Epithelial cell of esophagus (primary cell): ENCODE measurements at regions not wholly inside any gene's neighbourhood (a gene's known extent, or its start where the extent isn't known, plus 50 kb on each side); places are given as distances from the start of the nearest gene placed in this dataset.

Experiments used
- DNase-seq: peaks from one replicate; pipeline ENCODE4 v3.0.0; 2010; ENCODE audit warnings: low read depth
- H3K4me3 ChIP-seq: 2 replicates; pipeline ENCODE4 v1.5.1; 2011; ENCODE audit warnings: mild to moderate bottlenecking, low read length, control low read depth
- TF ChIP-seq, protein P1 (sequence below): IDR thresholded peaks from 2 replicates; pipeline ENCODE4 v1.5.1; 2011; ENCODE audit warnings: low read depth, mild to moderate bottlenecking, low read length, control low read depth, inconsistent platforms; ENCODE audit not compliant: insufficient read depth; ENCODE audit errors: missing control alignments

DNA sequence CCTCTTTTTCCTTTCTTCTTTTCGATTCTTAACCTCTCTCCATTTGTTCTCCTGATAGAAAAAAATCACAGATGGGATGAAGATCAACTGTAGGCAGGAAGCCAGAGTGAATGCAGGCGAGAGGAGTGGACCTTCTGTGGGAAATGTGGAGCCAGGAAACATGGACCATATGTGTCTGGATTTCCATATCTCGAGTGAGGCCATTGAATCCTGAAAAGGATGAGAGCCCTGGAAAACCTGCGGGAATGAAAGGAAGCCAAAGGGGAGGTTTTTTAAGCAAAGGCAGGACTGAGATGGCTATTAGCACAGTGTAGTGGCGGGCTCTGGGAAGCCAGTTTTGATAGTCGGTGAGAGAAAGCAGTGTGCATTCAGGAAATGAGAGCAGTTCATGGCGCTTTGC, 139.5 kb upstream of the C9orf72 start:
- H3K4me3 ChIP-seq: no peak overlapping the region
- DNase-seq: no peak
- TF ChIP-seq, protein P1, sequence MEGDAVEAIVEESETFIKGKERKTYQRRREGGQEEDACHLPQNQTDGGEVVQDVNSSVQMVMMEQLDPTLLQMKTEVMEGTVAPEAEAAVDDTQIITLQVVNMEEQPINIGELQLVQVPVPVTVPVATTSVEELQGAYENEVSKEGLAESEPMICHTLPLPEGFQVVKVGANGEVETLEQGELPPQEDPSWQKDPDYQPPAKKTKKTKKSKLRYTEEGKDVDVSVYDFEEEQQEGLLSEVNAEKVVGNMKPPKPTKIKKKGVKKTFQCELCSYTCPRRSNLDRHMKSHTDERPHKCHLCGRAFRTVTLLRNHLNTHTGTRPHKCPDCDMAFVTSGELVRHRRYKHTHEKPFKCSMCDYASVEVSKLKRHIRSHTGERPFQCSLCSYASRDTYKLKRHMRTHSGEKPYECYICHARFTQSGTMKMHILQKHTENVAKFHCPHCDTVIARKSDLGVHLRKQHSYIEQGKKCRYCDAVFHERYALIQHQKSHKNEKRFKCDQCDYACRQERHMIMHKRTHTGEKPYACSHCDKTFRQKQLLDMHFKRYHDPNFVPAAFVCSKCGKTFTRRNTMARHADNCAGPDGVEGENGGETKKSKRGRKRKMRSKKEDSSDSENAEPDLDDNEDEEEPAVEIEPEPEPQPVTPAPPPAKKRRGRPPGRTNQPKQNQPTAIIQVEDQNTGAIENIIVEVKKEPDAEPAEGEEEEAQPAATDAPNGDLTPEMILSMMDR: no peak

DNA sequence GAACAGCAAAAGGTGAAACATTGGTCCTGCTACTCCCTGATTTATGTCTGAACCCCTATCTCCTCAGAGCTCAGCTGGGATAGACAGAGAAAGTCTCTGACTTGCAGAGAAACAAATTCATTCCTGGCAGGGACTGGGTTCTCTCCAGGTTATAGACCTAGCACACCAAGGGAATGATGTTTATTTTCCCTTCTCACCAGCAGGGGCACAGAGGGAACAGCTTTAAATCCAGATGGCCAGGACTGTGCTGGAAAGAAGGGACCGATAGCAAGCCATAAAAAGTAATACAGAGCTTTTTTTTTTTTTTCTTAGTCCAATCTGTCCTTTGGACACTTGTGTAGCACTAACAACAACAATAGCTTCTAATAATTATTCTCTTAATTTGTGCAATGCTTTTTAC, 141.1 kb upstream of the C9orf72 start:
- TF ChIP-seq, protein P1: peak; percentile 35

DNA sequence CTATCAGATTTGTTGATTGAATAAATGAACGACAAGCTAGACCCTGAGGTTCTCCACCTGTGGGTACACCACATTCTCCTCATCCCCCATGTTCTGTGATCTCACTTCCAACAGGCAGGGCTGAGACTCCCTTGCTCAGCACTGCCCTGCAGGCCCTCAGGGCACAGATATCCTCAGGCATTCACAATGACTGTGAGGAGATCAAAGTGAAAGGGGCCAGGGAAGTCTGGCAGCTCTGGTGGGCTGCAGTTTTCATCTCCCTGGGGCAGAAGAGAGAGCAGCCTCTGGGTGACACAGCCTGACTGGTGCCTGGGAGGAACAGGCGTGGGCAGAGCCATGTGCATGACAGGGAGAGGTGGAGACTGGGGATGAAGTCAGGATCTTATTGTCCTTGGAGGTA, 142.4 kb upstream of the C9orf72 start:
- DNase-seq: peak; percentile 9
- TF ChIP-seq, protein P1: no peak
- H3K4me3 ChIP-seq: no peak overlapping the region

More for the DNA sequence above, 141.1 kb upstream of the C9orf72 start:
- H3K4me3 ChIP-seq: no peak overlapping the region
- peak; percentile 5 for DNase-seq

DNA sequence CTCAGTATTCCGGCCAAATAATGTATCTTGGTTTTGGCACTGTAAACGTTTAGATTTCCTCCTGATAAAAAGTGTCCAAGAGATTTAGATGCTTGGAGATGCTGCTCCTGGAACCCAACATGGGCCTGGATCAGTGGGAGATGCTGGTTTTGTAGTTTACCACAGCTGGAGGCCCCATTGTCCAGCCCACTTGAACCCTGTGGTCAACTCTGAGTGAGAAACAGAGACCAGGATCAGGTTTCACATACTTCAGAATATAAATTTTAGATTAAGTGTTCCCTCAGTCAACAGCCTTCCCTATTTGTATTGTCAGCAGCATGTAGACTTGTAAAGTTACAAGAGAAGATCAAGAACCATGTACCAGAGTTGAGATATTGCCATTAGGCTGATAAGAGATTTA, 144.7 kb upstream of the C9orf72 start:
- TF ChIP-seq, protein P1: no peak

DNA sequence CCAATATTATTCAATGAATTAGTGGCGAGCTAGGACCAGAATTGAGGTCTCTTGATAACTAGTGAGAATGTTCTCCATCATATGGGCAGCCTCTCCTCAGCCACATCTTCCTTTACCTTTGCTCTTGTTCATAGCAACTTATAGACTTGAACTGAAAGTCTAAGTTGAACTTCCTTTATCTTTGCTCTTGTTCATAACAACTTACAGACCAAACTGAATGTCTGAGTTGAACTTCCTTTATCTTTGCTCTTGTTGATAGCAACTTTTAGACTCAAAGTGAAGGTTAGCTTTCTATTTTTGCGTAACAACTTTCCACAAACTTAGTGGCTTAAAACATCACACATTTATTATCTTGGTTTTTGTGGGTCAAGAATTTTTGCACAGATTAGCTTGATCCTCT, 146.4 kb upstream of the C9orf72 start:
- H3K4me3 ChIP-seq: no peak overlapping the region
- TF ChIP-seq, protein P1: no peak
- no peak for DNase-seq

More for the DNA sequence above, 144.7 kb upstream of the C9orf72 start:
- no peak for DNase-seq
- H3K4me3 ChIP-seq: no peak overlapping the region

DNA sequence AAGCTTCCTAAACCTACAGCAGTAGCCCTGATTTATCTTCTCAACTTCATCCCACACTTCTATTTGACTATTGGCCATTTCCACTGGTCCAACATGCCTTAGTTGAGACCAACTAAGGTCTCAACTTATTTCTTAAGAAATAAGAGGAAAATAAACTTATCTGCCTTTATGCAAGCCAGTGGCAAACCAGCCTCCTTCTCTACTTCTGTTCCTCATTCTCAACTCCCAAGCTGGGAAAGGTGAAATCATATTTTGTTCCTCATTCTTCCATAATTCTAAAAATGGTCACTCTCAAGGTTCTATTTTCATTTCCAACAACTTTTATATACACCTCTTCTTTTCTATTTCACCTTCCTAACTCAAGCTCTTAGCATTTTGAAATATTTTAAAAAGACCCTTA, 149.6 kb upstream of the C9orf72 start:
- no peak for DNase-seq
- no peak overlapping the region for H3K4me3 ChIP-seq
- TF ChIP-seq, protein P1: no peak

DNA sequence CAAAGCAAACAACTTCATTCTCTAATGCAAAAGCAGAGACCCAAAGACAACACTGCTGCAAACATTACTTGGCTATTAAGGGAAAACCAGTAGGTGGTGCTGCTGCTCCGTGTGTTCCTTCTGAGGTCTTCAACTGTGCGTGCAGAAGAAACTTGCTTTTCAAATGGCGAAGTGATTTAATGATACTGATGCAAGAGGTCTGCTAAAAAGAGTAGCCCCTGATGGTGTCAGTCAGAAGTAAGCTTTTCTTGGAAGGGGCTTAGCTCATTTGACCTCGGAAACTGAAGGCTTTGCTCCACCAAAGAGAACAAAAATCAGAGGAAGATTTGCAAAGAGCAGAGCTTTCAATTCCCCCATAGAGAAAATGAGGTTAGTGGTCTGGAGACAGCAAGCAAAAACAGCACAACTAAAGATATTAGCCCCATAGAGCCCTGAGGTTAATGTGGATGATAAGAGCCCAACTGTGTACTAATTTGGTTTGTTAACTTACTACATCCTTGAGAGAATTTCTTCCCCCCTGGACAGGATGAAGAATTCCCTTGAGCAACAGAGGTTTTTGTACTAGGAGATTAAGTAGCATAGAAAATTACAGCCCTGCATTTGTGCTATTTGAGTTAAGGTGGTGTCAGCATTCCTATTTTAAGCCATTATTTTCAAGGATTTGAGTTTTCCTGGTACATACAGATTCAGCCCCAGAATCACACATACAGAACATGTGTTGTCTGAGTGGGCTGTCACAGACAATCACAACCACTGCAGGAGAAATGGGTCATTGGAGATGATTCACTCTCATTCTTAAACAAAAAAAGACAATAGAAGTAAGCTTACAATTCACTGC, 153.2 kb upstream of the C9orf72 start:
- no peak overlapping the region for H3K4me3 ChIP-seq

More for the DNA sequence above, 153.2 kb upstream of the C9orf72 start:
- peak; percentile 83 for DNase-seq
- TF ChIP-seq, protein P1: peak; percentile 95
